ENCODE measurements at regions not wholly inside any gene's neighbourhood (a gene's known extent, or its start where the extent isn't known, plus 50 kb on each side); places are given as distances from the start of the nearest gene placed in this dataset.

- Histone ChIP-seq H3K4me2 (replicated peaks; ENCODE audit: low read depth, low read length, poor library complexity, severe bottlenecking) (no peak overlapping the region), H3K79me2 (ENCODE audit: control insufficient read depth, insufficient read depth, low read length) (no peaks in the 10 kb centered on the region), H4K20me1 (ENCODE audit: control insufficient read depth, insufficient read depth, low read length, poor library complexity, severe bottlenecking) (no peaks in the 10 kb centered on the region), H3K4me3 (ENCODE audit: control extremely low read depth in 1 of 5, extremely low read depth in 1 of 5, insufficient read depth in 1 of 5, low read depth in 2 of 5, low read length in 4 of 5) (no peak overlapping the region), H2AFZ (ENCODE audit: insufficient read depth, low read depth, low read length, poor library complexity, severe bottlenecking) (no peak overlapping the region), H3K9ac (ENCODE audit: low read length) (no peak overlapping the region), H3K36me3 (replicated peaks in 1 of 2; ENCODE audit: control extremely low read depth in 1 of 2, control insufficient read depth in 1 of 2, extremely low read depth in 1 of 2, insufficient read depth in 2 of 2, low read length in 1 of 2) (no peaks in the 10 kb centered on the region), H3K4me1 (ENCODE audit: control insufficient read depth in 2 of 2, insufficient read depth in 2 of 2, low read length in 2 of 2) (no peaks in the 10 kb centered on the region), H3K27me3 (replicated peaks in 1 of 4; ENCODE audit: control extremely low read depth in 1 of 4, control insufficient read depth in 3 of 4, insufficient read depth in 4 of 4, low read length in 3 of 4) (no peaks in the 10 kb centered on the region), H3K27ac (ENCODE audit: low read length in 2 of 2) (no peak overlapping the region), H3K9me3 (ENCODE audit: control extremely low read depth in 1 of 3, control insufficient read depth in 2 of 3, insufficient read depth in 1 of 3, low read length in 2 of 3) (no peaks in the 10 kb centered on the region)
- 93% methylated on average over 6 of the region's 7 CpGs for WGBS (ENCODE audit: insufficient coverage)
- Mint-ChIP-seq H3K4me3 (no peak overlapping the region), H3K27me3 (peaks cover 9% of the 10 kb centered on the region), H3K4me1 (no peaks in the 10 kb centered on the region), H3K27ac (no peak overlapping the region), H3K9me3 (ENCODE audit: insufficient read depth) (no peaks in the 10 kb centered on the region)
- POLR2A ChIA-PET = no interaction called here
- intact Hi-C loops (cut with micrococcal nuclease) = no loop called here
- CTCF ChIA-PET = no interaction called here
- no peak for DNase-seq
- no peak for ATAC-seq (ENCODE audit: low read depth)
- TF ChIP-seq EZH2 (IDR thresholded peaks at IDR 0.05; ENCODE audit: borderline replicate concordance, insufficient read depth, low read depth, low read length, poor library complexity, severe bottlenecking) = no peak
- TF ChIP-seq CTCF (IDR thresholded peaks at IDR 0.05) = no peak
These were observed 462.5 kb upstream of the DAB1 start for GRCh38 chr1:57886376-57886775.

- Mint-ChIP-seq H3K4me1 (no peaks in the 10 kb centered on the region), H3K4me3 (no peak overlapping the region), H3K9me3 (ENCODE audit: insufficient read depth) (no peaks in the 10 kb centered on the region), H3K27ac (no peak overlapping the region), H3K27me3 (peaks cover 5% of the 10 kb centered on the region)
- Histone ChIP-seq H3K27ac (ENCODE audit: low read length in 2 of 2) (no peak overlapping the region), H4K20me1 (ENCODE audit: control insufficient read depth, insufficient read depth, low read length, poor library complexity, severe bottlenecking) (no peaks in the 10 kb centered on the region), H2AFZ (ENCODE audit: insufficient read depth, low read depth, low read length, poor library complexity, severe bottlenecking) (no peak overlapping the region), H3K4me2 (replicated peaks; ENCODE audit: low read depth, low read length, poor library complexity, severe bottlenecking) (no peak overlapping the region), H3K27me3 (replicated peaks in 1 of 4; ENCODE audit: control extremely low read depth in 1 of 4, control insufficient read depth in 3 of 4, insufficient read depth in 4 of 4, low read length in 3 of 4) (no peaks in the 10 kb centered on the region), H3K9me3 (ENCODE audit: control extremely low read depth in 1 of 3, control insufficient read depth in 2 of 3, insufficient read depth in 1 of 3, low read length in 2 of 3) (no peaks in the 10 kb centered on the region), H3K4me1 (ENCODE audit: control insufficient read depth in 2 of 2, insufficient read depth in 2 of 2, low read length in 2 of 2) (no peaks in the 10 kb centered on the region), H3K79me2 (ENCODE audit: control insufficient read depth, insufficient read depth, low read length) (no peaks in the 10 kb centered on the region), H3K9ac (ENCODE audit: low read length) (no peak overlapping the region), H3K36me3 (replicated peaks in 1 of 2; ENCODE audit: control extremely low read depth in 1 of 2, control insufficient read depth in 1 of 2, extremely low read depth in 1 of 2, insufficient read depth in 2 of 2, low read length in 1 of 2) (no peaks in the 10 kb centered on the region), H3K4me3 (ENCODE audit: control extremely low read depth in 1 of 5, extremely low read depth in 1 of 5, insufficient read depth in 1 of 5, low read depth in 2 of 5, low read length in 4 of 5) (no peak overlapping the region)
- ChIA-PET CTCF (no interaction called here), POLR2A (no interaction called here)
- DNase-seq (no peak), ATAC-seq (ENCODE audit: low read depth) (no peak)
- no peak for TF ChIP-seq EZH2 (IDR thresholded peaks at IDR 0.05; ENCODE audit: borderline replicate concordance, insufficient read depth, low read depth, low read length, poor library complexity, severe bottlenecking)
- no peak for TF ChIP-seq CTCF (IDR thresholded peaks at IDR 0.05)
- intact Hi-C loops (cut with micrococcal nuclease) = no loop called here
- WGBS (ENCODE audit: insufficient coverage) = 97% methylated on average over 4 of the region's 4 CpGs
These were observed 459.8 kb upstream of the DAB1 start for GRCh38 chr1:57883642-57883995.
